Gastrocnemius medialis (tissue), 4 donors: ENCODE measurements at regions not wholly inside any gene's neighbourhood (a gene's known extent, or its start where the extent isn't known, plus 50 kb on each side); places are given as distances from the start of the nearest gene placed in this dataset.

ENCODE experiments used
- CTCF ChIP-seq, 5 experiments: fragments of 450-650 bp in 3 of 5; fragments of 200-600 bp in 2 of 5; sonication (generic) in 2 of 5; IDR thresholded peaks in 4 of 5; conservative IDR thresholded peaks in 1 of 5; 1 replicate in 4 of 5; 2 replicates in 1 of 5; pipeline ENCODE4 v1.5.1; 2016 to 2019; ENCODE audit warnings: antibody characterized with exemption in 5 of 5, mild to moderate bottlenecking in 3 of 5, moderate library complexity in 3 of 5
- POLR2A ChIP-seq, 2 donors: fragments of 450-650 bp; IDR thresholded peaks; one replicate each; pipeline ENCODE4 v1.6.1; 2017; ENCODE audit warnings: antibody characterized with exemption in 2 of 2, mild to moderate bottlenecking in 2 of 2, moderate library complexity in 2 of 2

DNA sequence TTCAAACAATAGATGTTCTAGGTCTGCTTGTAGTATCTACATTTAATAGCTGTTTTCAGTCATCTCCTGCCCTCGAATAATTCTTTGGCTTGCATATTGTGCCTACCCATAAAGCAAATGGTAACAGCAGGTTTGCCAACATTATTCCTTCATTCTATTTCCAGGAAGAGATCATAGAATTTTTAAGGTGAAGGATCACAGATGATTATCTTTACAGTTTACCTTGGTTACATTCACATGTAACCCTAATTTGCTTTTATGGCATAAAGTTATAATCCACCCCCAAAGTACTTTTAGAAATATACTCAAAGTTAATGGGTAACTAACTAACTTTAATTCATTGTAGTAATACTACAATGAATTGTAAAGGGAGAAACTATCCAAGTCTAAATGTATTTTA lies 315.5 kb downstream of the NSUN3 start:
- no peak for TF ChIP-seq CTCF (IDR thresholded peaks at IDR 0.05 in 4 of 5, conservative IDR thresholded peaks at IDR 0.05 in 1 of 5)
- TF ChIP-seq POLR2A (IDR thresholded peaks at IDR 0.05), result no peak
